NCI-H82 treated with DMSO at 0.1 percent for 48 hours (cell line): ENCODE measurements at regions not wholly inside any gene's neighbourhood (a gene's known extent, or its start where the extent isn't known, plus 50 kb on each side); places are given as distances from the start of the nearest gene placed in this dataset.

Experiments
- DNase-seq: peaks from one replicate; lab custom pipeline; 2025; ENCODE audit not compliant: unreplicated experiment; lab: John Stamatoyannopoulos, UW

DNA sequence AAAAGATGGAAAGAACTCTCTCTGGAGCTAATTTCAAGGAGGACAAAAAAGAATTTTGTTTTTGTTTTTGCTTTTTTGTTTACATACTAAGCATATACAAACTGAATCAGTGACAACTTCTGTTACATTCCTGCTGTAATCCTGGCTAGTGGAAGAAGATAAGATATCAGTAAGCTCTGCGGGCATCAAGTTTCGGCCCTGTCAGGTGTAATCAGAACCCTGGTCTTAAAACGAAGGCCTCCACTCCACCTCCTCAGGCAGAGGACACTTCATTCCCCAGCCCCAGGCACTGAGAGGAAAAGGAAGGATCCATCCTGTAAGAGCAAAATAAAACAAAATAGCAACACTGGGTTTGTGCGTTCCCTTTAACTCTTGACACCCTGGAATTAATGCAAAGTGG is 88.9 kb upstream of the ARHGAP29 start:
- DNase-seq: no peak

- no peak for DNase-seq
Measured at GRCh38 chr1:94325377-94326302, 88.3 kb upstream of the ARHGAP29 start.

- no peak for DNase-seq
Measured at GRCh38 chr1:94324178-94324544, 86.8 kb upstream of the ARHGAP29 start.

DNA sequence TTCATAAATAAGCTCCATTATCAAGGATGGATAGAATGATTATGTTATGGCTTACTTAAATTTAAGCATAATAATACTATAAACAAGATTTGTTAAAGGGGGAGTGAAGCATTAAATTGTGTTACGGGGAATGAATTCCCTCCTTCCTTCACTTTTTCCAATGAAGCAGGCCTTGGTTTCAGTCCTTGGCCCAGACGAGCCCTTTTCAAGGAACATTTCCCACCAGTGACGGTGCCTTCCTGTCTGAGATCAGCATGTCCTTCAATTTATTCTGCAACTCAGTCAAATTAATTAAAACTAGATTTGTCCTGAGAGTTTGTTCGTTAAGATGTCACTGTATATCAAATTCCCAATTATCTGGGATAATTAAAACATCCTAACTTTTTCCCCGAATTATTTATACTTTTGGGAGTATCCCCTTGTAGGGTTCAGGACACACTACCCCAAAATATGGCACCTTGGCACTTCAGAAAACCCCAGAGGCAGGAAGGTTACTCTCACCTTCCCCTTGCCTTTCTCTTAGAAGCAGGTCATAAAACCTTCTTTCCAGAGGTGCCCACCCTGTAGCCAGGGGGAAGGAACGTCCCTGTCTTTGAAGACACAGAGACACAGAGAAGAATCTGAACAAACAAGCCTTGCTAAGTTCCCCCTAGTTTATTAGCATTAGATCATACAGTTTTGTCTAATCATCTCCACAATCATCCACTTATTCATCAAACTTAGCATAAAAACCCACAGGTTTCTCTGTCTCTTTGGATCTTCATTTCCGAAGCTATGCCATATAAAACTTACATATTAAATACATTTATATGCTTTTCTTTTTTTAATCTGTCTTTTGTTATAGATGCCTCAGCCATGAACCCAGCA is 86.2 kb upstream of the ARHGAP29 start:
- no peak for DNase-seq

DNA sequence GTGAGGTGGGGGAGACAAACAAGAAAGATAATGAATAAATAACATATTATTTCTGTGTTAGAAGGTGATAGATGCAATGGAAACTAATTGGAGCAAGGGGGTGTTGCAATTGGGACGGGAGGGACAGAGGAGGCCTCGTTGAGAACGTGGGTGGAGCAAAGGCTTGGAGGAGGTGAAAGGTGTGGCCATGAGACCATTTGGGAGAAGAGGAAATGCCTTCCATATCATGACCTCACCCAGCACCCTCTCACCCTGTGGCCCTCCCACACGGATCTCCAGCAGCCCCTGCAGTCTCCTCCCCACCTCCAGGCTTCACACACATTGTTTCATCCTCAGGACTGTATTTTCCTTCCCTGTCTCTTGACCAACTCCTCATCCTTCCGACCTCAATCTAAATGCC is 85.3 kb upstream of the ARHGAP29 start:
- no peak for DNase-seq

DNA sequence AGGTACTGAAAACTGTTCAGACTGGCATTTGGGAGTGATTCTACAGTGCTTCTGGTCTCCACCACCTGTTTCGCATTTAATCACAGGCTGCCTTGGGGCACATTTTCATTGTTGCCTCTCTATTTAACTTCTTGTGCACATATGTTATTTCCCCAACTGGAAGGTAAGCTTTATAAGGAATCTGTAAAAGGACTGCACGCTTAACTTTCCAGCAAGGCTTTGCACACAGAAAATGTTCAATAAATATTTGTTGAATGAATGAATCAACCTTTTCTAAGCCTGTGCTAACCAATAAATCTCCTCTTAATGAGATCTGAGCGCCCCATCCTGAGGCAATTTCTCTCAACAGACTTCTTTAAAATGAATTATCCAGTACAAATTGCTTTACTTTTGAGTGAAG is 84.3 kb upstream of the ARHGAP29 start:
- DNase-seq: no peak

- DNase-seq: no peak
Measured at GRCh38 chr1:94319319-94320102, 82.1 kb upstream of the ARHGAP29 start.

- no peak for DNase-seq
Measured at GRCh38 chr1:94318505-94319030, 81.2 kb upstream of the ARHGAP29 start.

GRCh38 chr1:94317790-94318188 is 80.4 kb upstream of the ARHGAP29 start:
- DNase-seq: no peak

DNA sequence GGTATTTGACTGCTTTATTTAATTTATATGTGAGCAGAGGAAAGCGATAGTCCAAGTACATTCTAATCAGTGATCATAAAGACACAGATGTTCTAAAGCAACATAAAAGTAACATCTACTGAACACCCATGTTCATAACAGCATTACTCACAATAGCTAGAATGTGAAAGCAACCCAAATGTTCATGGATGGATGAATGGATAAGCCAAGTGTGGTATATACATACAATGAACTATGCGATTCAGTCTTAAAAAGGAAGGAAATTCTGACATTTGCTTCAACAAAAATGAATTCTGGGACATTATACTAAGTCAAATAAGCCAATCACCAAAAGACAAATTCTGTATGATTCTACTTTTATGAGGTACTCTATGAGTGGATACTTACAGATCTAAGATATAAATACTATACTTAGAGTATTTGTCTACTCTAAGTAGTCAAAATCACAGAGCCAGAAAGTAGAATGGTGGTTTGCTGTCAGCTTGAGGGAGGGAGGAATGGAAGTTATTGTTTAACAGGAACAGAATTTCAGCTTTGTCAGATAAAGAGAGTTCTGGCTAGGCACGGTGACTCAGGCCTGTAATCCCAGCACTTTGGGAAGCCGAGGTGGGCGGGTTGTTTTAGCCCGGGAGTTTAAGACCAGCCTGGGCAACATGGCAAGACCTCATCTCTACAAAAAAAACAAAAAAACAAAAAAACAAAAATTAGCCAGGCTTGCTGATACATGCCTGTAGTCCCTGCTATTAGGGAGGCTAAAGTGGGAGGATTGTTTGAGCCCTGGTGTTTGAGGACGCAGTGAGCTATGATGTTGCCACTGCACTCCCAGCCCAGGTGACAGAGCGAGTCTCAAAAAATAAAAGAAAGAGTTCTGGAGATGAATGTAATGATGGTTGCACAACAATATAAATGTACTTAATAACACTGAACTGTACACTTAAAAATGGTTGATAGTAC is 79.7 kb upstream of the ARHGAP29 start:
- DNase-seq: no peak

DNA sequence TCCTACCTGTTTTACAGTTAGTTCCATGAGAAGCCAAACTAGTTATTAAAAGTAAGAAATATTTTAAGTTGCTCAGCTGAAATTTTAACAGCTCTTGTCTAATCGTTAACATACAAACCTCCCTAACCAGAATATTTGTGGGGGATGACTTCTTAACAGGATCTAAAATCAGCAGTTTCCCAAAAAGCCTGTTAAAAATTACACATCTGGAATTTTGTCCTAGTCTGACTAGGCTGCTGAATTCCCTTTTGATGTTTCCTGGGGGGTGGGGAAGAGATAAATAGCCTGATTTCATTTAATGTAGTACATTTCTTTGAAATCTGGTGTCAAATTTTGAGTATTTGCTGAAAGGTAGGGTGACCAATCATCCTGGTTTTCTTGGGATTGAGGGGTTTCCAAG is 78.8 kb upstream of the ARHGAP29 start:
- no peak for DNase-seq

DNA sequence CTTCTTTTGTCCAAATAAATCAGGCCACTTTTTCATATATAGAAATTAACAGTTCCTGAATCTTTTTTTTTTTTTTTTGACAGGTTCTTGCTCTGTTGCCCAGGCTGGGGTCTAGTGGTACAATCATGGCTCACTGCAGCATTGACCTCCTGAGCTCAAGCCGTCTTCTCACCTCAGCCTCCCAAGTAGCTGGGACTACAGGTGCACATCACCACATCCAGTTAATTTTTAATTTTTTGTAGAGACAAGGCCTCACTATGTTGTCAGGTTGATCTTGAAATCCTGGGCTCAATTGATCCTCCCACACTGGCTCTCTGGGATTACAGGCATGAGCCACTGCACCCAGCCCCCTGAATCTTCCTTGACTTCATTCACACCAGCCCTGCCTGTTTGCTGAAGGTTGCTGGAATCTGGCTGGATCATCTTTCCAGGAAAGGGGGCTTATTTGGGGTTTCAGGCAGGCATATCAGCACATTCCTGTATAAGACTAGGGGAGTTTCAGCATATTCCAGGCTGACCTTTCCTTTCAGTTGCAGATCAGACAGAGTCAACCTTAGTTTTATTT is 78.2 kb upstream of the ARHGAP29 start:
- DNase-seq: no peak

GRCh38 chr1:94314222-94314858 is 77.0 kb upstream of the ARHGAP29 start:
- no peak for DNase-seq

DNA sequence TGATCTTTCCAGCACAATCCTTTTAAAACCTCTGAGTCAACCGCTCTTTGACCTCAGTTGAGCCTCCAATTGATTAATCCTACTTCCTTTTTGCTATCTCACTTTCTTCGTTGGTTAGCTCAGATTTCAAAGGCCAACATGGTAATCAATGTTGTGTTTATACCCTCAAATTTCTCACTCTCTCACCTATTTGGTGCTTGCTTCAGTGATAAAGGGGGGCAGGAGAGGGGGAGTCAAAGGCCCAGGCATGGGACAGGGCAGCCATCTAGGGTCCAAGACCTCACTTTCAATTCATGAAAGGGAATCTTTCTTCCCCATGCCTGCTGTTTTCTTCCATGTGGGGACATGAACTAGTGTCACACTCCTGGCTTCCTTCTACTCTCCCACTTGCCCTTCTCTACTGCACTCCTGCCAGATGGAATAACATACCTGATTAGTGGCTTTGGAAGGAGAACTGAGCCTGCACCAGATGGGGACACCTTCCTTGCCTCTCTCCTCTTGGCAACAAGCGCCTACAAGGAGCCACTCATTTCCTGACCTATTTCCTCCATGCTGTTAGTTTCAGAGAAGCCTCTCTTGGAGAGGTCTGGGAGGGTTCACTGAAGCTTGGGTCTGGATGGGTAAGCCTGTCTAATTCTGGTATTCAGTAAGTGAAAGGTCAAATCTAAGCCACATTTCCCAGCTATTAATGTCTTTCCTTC is 73.3 kb upstream of the ARHGAP29 start:
- no peak for DNase-seq

DNA sequence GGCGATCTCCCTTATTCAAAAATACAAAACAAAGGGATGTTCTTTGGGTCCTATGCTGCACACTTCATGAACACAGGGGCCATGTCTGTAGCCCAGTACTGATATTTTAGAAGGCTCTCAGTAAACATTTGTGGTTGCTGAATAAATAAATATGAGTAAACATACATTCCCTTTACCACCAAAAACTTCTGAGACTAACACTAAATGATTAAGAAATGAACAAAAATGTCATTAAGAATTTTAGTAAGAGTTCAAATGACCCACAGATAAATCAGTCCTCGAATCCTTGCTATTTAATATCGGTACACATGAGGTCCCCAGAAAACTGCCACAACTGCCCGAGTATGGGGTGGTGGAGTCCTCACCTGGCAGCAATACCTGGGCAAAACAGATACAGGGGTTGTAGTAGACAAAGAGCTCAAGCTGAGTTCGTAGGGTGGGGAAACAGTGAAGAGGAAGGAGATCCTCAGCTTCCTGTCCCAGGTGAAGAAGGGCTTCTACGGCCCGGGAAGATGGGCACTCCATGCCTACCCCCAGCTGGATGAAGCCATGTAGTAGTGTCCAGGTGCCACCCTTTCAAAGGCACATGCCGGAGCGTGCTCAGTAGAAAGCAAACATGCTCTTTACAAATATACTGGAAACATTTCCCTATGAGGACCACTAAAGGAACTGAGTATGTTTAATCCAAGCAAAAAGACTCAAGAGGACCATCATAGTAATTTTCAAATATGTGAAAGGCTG is 72.6 kb upstream of the ARHGAP29 start:
- no peak for DNase-seq

DNA sequence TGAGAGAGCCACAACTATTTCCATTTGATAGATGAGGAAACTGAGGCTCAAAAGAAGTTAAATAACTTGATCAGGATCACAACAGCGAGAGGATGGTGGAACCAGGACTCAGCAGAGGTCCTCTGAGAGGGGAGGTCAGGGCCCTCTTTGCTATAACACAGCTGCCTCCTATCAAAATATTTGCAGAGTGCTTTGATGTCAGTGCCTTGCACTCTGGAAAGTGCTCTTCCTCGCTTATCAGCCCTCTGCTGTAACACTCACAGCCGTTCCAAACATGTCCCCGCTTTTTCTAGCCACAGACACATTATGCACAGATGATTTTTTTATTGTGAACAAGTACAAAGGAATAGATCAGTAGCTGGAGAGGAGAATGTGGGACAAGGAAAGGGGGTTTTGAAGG is 71.8 kb upstream of the ARHGAP29 start:
- no peak for DNase-seq

DNA sequence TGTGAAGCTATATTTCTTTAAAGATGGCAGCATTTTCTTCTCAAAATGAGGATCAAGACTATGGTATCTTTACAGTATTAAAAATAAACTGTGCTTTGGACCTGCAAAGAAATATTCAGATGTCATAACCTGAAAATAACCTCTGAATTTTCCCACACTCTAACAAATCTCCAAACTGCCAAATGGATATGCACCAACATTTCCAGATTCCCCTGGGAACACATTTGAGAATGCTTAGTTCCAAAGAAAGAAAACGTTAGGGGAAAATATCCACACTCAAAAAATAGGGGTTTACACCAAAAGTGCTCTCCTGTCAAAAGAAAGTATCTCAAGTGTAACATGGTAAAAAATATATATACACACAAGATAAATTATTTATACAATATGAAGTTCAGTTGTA is 69.1 kb upstream of the ARHGAP29 start:
- DNase-seq: no peak

GRCh38 chr1:94305704-94306103 is 68.3 kb upstream of the ARHGAP29 start:
- no peak for DNase-seq
